NK-92 (cell line): ENCODE measurements at regions not wholly inside any gene's neighbourhood (a gene's known extent, or its start where the extent isn't known, plus 50 kb on each side); places are given as distances from the start of the nearest gene placed in this dataset.

ENCODE experiments used
- DNase-seq: peaks from one replicate; lab custom pipeline; 2025; ENCODE audit not compliant: unreplicated experiment; lab: John Stamatoyannopoulos, UW

- no peak for DNase-seq
These were observed 340.6 kb downstream of the SPRY1 start for GRCh38 chr4:123737156-123737555.

- no peak for DNase-seq
These were observed 343.2 kb downstream of the SPRY1 start for GRCh38 chr4:123739806-123740205.

DNA sequence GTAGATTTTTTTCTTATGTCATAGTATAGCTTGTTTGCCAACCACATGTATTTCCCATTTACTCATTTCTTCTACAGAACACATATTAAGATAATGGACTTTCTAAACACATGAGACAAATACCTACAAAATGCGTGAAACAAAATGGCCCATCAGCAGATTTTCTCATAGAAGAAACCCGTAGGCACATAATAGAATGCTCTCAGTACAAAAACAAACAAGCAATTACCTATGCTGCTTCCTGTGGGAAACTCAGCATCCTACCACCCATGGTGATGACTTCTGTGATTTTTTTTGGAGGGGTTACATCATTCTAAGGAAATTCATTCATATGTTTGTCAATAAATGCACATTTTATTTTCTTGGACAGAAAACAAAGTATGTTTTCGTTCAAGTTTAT is 343.6 kb downstream of the SPRY1 start:
- no peak for DNase-seq

DNA sequence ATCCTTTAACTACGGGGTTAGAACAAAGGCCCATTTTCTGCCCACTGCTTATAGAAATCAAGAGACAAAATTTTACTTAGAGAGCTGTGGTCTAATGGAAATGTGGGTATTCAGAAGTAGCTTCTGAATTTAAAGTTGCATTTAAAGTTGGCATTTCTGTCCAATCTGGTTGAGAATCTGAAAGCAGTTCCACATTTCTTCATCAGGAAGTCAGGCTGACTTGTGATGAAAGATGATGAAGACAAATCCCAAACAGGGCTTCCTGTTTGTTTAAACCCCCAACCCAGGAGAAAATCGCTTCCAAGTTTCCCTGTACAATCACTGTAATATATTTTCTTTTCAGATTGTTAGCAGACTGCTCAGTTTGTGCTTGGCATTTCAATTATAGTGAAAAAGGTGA is 345.3 kb downstream of the SPRY1 start:
- DNase-seq, result no peak

DNA sequence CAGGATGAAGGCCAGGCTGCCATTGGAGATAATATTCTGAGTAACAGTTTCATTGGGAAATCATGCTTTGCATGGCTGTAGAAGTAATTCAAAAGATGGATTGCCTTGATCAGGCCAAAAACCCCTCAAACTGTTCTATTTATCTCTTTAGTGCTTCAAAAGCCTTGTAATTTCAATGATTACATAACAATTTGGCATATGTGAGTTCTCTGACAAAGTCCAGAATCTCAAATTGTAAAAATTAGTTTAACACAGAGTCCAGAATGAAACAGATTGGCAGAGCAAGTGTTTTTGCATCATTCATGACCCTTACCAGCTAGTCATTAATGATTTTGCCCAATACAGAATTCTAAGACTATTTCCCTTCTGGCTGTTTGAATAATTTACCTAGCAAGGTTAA is 347.3 kb downstream of the SPRY1 start:
- DNase-seq, result no peak

DNA sequence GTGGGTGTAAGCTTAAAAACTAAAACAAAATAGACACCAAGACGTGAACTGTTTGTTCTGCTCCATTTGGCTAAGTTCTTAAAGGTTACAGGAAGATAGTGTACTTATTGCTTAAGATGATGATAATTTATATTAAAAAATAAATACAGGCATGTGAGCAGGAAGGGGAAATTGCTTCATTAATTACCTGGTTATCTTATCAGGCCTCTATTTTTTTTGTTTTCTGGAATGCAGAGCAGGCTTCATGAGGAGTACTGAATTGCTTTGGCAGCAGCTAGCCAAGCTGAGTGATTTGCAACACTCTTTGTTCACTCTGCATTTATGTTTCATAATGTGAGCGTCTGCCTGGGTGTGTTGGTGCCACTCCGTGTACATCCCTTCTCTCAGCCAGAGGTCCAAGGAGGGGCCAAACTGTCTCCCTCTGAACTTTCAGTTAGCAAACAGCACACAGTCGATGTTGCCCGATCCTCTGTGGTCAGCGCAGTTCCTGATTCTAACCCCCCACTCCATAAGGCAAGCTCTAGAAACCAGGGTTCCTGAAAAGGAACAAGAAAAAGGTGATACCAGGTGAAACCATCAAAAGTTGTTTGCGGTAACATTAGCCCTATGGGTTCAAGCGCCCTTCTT is 348.2 kb downstream of the SPRY1 start:
- no peak for DNase-seq

DNA sequence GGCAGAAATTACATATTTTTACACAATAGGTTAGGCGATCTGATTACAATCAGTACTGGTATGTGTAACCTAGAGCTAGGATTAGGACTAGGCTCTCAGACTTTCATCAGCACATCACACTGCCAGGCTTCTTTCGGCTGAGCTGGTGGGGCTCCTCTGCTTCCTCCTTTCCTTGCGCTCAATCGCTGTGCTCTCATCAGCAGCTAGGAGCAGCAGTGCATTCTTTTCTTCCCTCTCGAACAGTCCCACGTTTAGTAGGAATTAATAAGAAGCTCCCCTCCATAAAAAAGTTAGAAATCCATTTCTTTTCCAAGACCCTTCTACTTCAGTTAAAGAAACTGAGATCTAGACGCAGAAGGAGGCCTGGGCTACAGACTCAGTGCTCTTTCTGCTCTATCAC is 350.4 kb downstream of the SPRY1 start:
- DNase-seq, result no peak

DNA sequence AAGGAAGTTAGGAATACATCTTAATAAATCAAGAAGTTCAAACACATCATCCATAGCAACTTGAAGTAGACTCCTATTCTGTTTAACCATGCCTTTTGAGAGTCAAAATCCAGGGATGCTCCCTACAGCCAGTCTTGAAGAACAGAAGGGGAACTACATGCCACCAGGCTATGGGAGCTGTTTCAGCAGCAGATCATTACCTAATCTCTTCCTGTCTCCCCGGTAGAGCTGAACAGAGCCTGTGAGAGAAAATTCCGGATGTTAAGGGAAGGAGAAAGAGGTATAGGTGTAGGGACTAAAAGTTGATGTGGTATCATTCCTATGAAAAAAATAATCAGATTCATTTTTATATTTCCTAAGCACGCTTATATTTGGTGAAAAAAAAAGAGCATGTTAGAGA is 352.2 kb downstream of the SPRY1 start:
- no peak for DNase-seq

- DNase-seq, result no peak
These were observed 352.8 kb downstream of the SPRY1 start for GRCh38 chr4:123749383-123749782.

GRCh38 chr4:123750044-123750443 is 353.4 kb downstream of the SPRY1 start:
- DNase-seq, result no peak

DNA sequence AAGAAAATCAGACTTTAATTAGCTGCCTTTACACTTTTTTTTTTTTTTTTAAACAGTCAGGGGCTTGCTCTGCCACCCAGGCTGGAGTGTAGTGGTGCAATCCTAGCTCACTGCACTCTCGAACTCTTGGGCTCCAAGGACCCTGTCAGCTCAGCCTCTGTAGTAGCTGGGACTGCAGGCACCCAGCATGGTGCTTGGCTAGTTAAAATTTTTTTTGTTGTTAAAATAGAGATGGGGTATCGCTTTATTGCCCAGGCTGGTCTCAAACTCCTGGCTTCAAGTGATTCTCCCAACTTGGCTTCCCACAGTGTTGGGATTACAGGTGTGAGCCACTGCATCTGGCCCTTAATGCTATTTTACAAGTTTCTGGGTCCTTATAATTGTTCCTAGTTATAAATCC is 359.1 kb downstream of the SPRY1 start:
- DNase-seq, result no peak

GRCh38 chr4:123767806-123768205 is 371.2 kb downstream of the SPRY1 start:
- no peak for DNase-seq

DNA sequence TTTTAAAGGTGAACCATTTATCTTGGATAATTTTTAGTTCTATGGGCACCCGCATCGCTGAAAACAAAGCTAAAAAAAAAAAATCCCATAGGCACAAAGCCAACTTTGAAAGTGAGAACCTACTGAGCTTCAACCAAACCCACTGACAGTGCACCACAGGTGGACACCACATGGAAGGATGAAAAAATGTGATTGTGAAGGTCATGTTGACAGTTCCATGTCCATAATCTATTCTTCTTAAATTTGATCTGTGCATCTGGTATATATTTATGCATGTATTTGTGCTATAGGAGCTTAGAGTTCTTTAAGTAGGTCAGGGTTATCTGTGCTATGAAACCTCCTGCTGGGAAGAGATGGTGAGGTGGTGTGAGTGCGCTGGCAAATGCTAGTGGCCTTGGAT is 374.3 kb downstream of the SPRY1 start:
- DNase-seq, result no peak

DNA sequence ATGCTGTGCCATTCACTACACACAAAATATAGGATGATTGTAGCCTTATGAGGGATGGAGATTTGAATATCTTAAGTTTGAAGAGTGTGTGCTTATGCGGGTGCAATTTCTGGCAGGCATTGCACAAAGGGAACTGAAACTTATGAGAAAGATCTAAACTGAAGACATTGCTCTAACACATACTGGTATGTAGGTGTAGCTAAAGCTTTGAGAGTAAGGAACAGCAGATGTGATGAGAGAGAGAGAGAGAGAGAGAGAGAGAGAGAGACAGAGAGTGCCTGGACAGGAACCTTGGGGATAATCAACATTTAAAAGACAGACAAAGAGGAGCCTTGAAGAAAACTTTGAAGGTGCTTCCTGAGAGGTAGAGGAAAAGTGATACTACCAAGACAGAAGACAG is 379.7 kb downstream of the SPRY1 start:
- no peak for DNase-seq

DNA sequence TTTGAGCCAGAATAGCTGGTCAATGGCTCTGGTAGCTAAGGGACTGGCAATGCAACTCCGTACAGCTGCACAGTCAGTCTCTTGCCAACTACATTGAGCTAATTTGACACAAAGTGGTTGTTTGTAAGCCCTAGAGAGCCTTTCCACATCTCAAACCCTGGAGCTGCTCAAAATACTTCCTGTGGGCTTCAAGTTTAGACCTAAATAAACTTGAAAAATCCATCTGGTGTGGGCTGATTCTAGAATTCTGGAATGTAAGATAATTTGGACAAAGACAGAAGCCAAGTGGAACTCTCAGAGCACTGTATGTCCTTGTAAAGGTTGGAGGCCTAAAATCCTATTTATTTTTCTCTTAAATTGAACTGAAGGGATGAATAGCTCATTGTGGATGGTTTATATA is 380.8 kb downstream of the SPRY1 start:
- no peak for DNase-seq

DNA sequence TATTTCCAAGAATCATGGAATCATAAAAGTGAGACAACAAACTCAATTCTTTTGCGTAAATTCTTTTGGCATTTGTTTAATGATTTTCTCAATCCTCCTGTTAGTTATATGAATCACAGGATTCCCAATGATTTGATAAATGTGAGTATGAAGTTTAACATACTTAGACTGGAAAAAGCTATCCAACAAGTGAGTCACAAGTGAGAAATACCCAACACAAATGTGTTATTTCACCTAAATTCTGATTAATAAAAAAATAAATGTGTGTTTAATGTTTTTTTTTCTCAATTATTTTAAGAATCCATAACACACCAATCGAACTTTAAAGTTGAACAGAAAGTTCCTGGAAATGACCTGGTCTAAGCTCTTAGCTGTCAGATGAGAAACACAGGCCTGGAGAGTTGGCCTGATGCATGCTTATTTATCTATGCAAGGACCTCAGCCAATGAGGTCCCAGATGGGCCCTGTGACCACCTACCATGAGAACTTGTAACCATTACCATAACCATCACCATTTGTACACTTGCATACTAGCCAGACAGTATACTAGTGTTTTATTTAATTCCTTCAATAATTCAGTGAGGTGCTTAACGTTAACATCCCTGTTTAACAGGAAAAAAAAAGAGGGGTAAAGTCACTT is 386.7 kb downstream of the SPRY1 start:
- DNase-seq, result no peak

GRCh38 chr4:123783921-123784320 is 387.3 kb downstream of the SPRY1 start:
- DNase-seq, result no peak

- no peak for DNase-seq
These were observed 388.0 kb downstream of the SPRY1 start for GRCh38 chr4:123784626-123785025.

DNA sequence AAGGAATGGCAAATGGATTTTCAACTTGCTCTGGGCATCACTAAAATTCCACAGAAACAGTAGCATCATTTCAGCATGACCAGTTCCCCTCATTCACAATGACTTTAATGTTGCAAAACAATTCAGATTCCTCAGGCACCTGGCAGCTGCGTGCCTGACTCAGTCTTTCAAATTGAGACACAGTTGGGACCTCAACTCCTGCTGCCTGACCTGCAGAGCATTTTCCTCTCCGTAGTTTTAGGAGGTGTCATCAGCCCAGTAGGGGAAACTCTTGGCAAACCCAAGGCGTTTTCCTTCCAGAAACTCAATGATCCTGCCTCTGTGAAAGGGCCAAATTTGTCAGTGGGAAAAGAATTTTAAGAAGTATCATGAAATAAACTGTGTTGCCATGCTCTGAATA is 388.9 kb downstream of the SPRY1 start:
- no peak for DNase-seq

GRCh38 chr4:123786163-123786915 is 389.7 kb downstream of the SPRY1 start:
- no peak for DNase-seq

DNA sequence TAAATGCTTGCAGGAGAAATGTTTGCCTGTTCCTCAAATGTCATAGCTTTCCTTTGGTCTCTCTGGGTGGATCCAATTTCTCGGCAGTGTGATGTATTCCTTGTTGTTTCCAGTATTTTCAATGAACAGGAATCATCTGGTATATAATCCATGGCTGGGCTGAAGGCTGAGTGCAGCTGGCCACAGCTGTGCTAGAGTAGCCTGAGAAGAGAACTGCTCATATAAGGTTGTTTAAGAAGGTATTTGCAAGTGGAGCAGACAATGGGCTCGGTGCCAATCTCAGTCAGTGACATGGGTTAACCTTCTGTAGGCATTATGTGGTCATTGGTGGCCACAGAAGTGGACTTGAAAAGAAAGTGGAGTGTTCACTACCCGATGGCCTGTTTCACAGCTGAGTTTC is 390.3 kb downstream of the SPRY1 start:
- DNase-seq, result no peak

- no peak for DNase-seq
These were observed 391.0 kb downstream of the SPRY1 start for GRCh38 chr4:123787512-123788080.
